Subcutaneous abdominal adipose tissue (tissue), 5 donors: ENCODE measurements at regions not wholly inside any gene's neighbourhood (a gene's known extent, or its start where the extent isn't known, plus 50 kb on each side); places are given as distances from the start of the nearest gene placed in this dataset.

Experiments used
- H3K27ac ChIP-seq: one replicate; pipeline ENCODE4 v1.7.0; 2013; ENCODE audit warnings: low read depth, mild to moderate bottlenecking, inconsistent platforms, low read length, moderate library complexity
- H3K27me3 ChIP-seq, 5 donors: one replicate each; pipeline ENCODE4 v1.7.0; 2013; ENCODE audit warnings: low read length in 5 of 5, inconsistent platforms in 1 of 5; ENCODE audit not compliant: control insufficient read depth in 5 of 5, insufficient read depth in 4 of 5
- H3K36me3 ChIP-seq, 5 donors: one replicate each; pipeline ENCODE4 v1.7.0; 2013; ENCODE audit warnings: low read length in 5 of 5; ENCODE audit not compliant: control insufficient read depth in 5 of 5, insufficient read depth in 5 of 5
- H3K4me1 ChIP-seq, 5 donors: one replicate each; pipeline ENCODE4 v1.7.0; 2013; ENCODE audit warnings: low read length in 5 of 5, mild to moderate bottlenecking in 3 of 5, moderate library complexity in 1 of 5; ENCODE audit not compliant: control insufficient read depth in 5 of 5, insufficient read depth in 5 of 5
- H3K4me3 ChIP-seq, 5 donors: one replicate each; pipeline ENCODE4 v1.7.0; 2013; ENCODE audit warnings: low read length in 5 of 5, low read depth in 1 of 5
- H3K9ac ChIP-seq, 5 donors: one replicate each; pipeline ENCODE4 v1.7.0; 2013; ENCODE audit warnings: low read length in 5 of 5, mild to moderate bottlenecking in 4 of 5, moderate library complexity in 3 of 5
- H3K9me3 ChIP-seq, 5 donors: one replicate each; pipeline ENCODE4 v1.7.0; 2013; ENCODE audit warnings: low read length in 5 of 5; ENCODE audit not compliant: control insufficient read depth in 5 of 5
- donor health status: healthy.
- donor health status: healthy.
- donor health status: healthy.
- donor health status: healthy.
- donor health status: healthy.

- Histone ChIP-seq H3K9ac (no peak overlapping the region), H3K27ac (no peak overlapping the region), H3K36me3 (no peaks in the 10 kb centered on the region), H3K4me1 (no peaks in the 10 kb centered on the region), H3K27me3 (no peaks in the 10 kb centered on the region), H3K9me3 (peaks cover 0 to 2% (median 0%) of the 10 kb centered on the region in 5 donors), H3K4me3 (no peak overlapping the region)
These were observed 181.0 kb upstream of the PPP2R3A start for GRCh38 chr3:135784557-135784956.

- Histone ChIP-seq H3K27ac (no peak overlapping the region), H3K9ac (no peak overlapping the region), H3K4me3 (no peak overlapping the region), H3K9me3 (peaks cover 0 to 2% (median 0%) of the 10 kb centered on the region in 5 donors), H3K4me1 (no peaks in the 10 kb centered on the region), H3K36me3 (no peaks in the 10 kb centered on the region), H3K27me3 (no peaks in the 10 kb centered on the region)
These were observed 177.4 kb upstream of the PPP2R3A start for GRCh38 chr3:135788146-135788545.

GRCh38 chr3:135788978-135789377, 176.6 kb upstream of the PPP2R3A start:
- Histone ChIP-seq H3K36me3 (no peaks in the 10 kb centered on the region), H3K9me3 (peaks cover 0 to 2% (median 0%) of the 10 kb centered on the region in 5 donors), H3K4me1 (no peaks in the 10 kb centered on the region)

DNA sequence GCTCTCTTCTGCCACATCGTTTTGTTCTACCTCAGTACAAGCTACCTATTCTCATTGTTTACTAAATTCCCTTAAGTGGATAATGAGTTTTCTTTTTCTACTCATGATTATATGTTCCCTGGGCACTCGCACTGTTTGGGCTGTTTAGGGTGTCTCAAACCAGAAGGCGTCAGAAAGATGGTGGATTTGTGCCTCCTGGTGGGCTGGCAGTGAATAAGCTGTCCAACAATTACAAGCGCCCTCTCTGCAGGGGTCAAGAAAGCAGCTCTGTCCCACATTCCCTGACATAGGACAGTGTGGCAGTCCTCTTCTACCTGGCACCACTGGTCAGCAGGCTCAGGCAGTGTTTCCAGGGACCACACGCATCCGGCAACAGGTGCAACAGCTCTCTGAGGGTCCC, 173.4 kb upstream of the PPP2R3A start:
- no peak overlapping the region for H3K4me3 ChIP-seq
- no peak overlapping the region for H3K27ac ChIP-seq
- peaks cover 0 to 2% (median 0%) of the 10 kb centered on the region in 5 donors for H3K9me3 ChIP-seq
- H3K36me3 ChIP-seq = no peaks in the 10 kb centered on the region
- H3K4me1 ChIP-seq = no peaks in the 10 kb centered on the region
- H3K9ac ChIP-seq = no peak overlapping the region
- H3K27me3 ChIP-seq = no peaks in the 10 kb centered on the region

More at GRCh38 chr3:135788978-135789377, 176.6 kb upstream of the PPP2R3A start:
- Histone ChIP-seq H3K4me3 (no peak overlapping the region), H3K27ac (no peak overlapping the region), H3K9ac (no peak overlapping the region), H3K27me3 (no peaks in the 10 kb centered on the region)

DNA sequence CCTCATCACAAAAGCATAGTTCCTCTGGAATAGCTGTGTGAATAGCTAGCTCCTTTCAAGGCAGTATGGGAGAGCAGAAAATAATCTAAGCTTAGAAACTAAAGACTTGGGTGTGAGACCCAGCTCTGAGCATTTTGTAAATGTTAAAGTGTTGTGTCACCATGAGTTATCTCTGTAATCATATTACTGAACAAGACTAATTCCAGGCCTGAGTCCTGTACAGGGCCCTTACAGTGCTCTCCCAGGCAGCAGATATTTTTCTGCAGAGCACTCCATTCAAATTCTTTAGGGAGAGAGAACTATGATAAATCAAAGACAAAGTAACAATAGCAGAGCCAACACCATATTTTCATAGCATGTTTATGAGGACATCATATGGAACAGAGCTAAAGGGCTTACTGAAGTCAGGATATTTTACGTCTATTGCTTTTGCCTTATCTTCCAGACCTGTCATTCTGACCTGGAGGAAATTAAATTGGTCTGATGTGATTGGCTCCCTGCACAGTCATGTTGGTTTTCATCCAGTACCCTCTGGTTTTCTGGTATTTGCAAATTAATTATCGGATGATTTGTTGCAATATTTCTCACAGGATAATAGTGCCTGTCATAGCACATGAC, 172.6 kb upstream of the PPP2R3A start:
- no peak overlapping the region for H3K27ac ChIP-seq
- no peaks in the 10 kb centered on the region for H3K27me3 ChIP-seq
- H3K9ac ChIP-seq = no peak overlapping the region
- peaks cover 0 to 2% (median 0%) of the 10 kb centered on the region in 5 donors for H3K9me3 ChIP-seq
- H3K36me3 ChIP-seq = no peaks in the 10 kb centered on the region
- H3K4me3 ChIP-seq = no peak overlapping the region
- H3K4me1 ChIP-seq = no peaks in the 10 kb centered on the region

DNA sequence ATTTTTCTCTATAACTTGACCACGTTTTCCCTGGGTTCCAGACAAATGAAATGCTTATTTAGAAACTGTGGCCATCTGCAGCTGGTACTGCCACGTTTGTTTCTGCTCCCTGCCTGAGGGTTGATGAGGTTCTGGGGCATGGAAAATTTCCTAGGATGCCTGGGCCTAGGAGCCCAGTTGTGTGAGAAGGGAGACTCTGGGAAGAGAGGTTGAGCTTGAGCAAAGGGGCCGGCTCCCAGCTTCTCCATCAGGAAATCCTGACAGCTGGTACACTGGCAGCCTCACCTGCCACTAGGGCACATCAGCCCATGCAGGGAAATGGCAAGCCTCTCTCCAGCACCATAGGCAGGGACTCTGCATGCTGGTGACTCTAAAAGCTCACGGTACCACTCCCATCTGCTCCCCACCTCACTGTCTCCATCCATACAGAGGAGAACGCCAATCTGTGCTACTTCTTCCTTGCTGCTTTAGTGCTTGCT, 165.4 kb upstream of the PPP2R3A start:
- Histone ChIP-seq H3K4me3 (no peak overlapping the region), H3K27ac (no peak overlapping the region), H3K9ac (no peak overlapping the region), H3K9me3 (no peaks in the 10 kb centered on the region), H3K4me1 (no peaks in the 10 kb centered on the region), H3K27me3 (peaks cover 0 to 3% (median 0%) of the 10 kb centered on the region in 5 donors), H3K36me3 (no peaks in the 10 kb centered on the region)

GRCh38 chr3:135801018-135801417, 164.5 kb upstream of the PPP2R3A start:
- peaks cover 0 to 3% (median 0%) of the 10 kb centered on the region in 5 donors for H3K27me3 ChIP-seq
- no peak overlapping the region for H3K27ac ChIP-seq
- H3K9me3 ChIP-seq = no peaks in the 10 kb centered on the region
- H3K36me3 ChIP-seq = no peaks in the 10 kb centered on the region
- H3K4me3 ChIP-seq = no peak overlapping the region
- H3K4me1 ChIP-seq = no peaks in the 10 kb centered on the region
- no peak overlapping the region for H3K9ac ChIP-seq

GRCh38 chr3:135802171-135802570, 163.4 kb upstream of the PPP2R3A start:
- Histone ChIP-seq H3K27me3 (peaks cover 0 to 3% (median 0%) of the 10 kb centered on the region in 5 donors), H3K9ac (no peak overlapping the region), H3K27ac (no peak overlapping the region), H3K4me3 (no peak overlapping the region), H3K4me1 (no peaks in the 10 kb centered on the region), H3K36me3 (no peaks in the 10 kb centered on the region), H3K9me3 (no peaks in the 10 kb centered on the region)

- no peak overlapping the region for H3K4me3 ChIP-seq
- no peak overlapping the region for H3K9ac ChIP-seq
- no peaks in the 10 kb centered on the region for H3K36me3 ChIP-seq
- H3K27ac ChIP-seq = no peak overlapping the region
- H3K27me3 ChIP-seq = peaks cover 0 to 3% (median 0%) of the 10 kb centered on the region in 5 donors
- no peaks in the 10 kb centered on the region for H3K9me3 ChIP-seq
- H3K4me1 ChIP-seq = no peaks in the 10 kb centered on the region
These were observed 162.4 kb upstream of the PPP2R3A start for GRCh38 chr3:135803028-135803692.

DNA sequence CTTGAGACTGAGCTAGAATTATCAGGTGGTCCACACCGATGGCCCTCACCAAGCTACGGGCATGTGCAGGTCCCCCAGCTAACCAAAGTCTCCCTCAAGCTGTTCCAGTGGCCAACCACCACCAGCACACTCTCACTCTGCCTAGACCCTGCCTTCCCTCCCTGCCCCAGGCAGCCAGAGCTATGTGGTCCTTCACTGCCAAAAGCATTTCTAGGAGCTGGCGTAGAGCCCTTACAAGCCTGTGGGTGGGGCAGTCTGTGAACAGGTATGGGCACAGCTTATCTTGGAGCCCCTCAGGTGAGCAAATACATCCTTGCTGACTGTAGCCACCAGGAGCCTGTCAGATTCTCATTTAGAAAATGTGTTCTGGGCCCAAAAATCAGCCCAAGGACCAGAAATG, 159.8 kb upstream of the PPP2R3A start:
- Histone ChIP-seq H3K9ac (no peak overlapping the region), H3K9me3 (no peaks in the 10 kb centered on the region), H3K4me1 (no peaks in the 10 kb centered on the region), H3K36me3 (no peaks in the 10 kb centered on the region), H3K27ac (no peak overlapping the region), H3K27me3 (peaks cover 0 to 10% (median 4%) of the 10 kb centered on the region in 5 donors), H3K4me3 (no peak overlapping the region)
